HG02840 (cell line): ENCODE measurements at regions not wholly inside any gene's neighbourhood (a gene's known extent, or its start where the extent isn't known, plus 50 kb on each side); places are given as distances from the start of the nearest gene placed in this dataset.

Experiments used
- ATAC-seq: cut with Tn5 transposase; IDR thresholded peaks from one replicate; pipeline ENCODE4 v1.9.1; 2021; ENCODE audit warnings: mild to moderate bottlenecking, moderate library complexity, moderate number of reproducible peaks; ENCODE audit not compliant: unreplicated experiment, low FRiP score

DNA sequence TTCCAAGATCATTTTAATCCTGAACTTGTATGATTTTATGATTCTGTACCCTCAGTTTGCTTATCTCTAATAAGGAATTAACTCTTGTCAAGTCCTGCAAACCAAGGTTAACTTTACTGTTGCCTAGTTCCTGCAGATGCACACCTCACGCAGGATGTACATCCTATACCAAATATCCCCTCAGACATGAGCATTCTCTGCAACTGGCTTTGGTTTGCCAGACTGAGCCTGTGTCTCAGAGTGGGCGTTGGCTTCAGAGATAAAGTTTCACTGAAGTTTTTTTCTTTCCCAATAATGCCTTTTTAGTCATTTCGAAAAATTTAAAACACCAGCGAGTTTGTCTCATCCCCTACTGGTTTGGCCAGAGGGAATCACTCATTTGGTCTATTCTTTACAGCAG is 173.9 kb downstream of the NR2F2 start:
- ATAC-seq, result no peak

DNA sequence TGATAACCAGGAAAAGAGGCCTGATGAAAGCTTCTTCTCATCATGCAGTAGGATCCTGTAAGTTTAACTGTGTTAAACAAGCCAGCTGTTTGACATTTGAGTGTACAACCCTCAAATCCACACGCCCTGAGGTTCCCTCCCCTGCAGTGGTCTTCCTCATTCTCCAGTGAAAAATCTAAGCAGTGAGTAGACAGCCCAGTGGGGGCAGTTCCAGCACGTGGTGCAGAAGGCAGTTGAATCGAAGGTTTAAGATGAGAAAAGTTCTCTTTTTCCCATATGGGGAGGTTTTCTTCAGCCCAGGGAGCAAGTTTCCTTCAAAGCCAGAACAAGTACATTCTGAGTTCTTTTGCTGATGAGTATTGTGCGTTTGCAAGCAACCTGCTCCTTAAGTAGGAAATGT is 174.5 kb downstream of the NR2F2 start:
- ATAC-seq, result no peak

DNA sequence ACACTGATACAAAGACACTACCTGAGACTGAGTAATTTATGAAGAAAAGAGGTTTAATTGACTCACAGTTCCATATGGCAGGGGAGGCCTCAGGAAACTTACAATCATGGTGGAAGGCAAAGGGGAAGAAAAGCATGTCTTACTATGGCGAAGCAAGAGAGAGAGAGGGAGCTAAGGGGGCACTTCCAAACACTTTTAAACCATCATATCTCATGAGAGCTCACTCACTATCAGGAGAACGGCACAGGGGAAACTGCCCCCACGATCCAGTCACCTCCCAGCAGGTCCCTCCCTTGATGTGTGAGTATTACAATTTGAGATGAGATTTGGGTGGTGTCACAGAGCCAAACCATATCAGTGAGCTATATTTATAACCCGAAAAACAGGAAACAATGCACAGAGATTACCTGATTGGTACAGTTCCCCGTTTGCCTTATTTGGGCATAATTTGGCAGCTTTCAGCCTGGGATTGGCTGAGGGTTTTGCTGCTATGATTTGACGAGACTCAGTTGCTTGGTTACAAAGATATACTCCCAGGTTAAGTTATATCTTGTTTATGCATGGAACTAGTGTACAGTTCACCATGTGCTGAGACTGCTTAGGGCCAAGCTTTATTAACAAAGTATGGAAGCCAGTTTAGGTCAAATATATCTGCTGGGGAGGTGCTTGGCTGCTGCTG is 184.2 kb downstream of the NR2F2 start:
- ATAC-seq, result no peak

DNA sequence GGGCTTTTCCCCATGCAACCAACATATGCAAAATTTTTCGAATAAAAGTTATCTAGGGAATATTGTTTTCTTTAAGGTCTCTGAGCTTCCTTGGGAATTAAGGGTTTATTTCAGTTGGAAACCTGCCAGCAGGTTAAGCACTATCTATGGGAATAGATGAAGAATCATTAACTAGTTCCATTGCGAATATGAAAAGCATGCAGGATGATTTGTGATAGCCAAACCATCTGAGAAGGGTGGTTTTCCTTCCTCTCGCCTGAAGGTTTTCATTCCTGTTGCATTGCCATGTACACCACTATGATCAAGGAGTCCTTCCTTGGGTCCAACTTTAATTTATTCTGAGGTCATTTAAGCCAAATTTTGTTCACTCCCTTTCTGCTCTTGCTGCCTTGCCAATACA is 184.9 kb downstream of the NR2F2 start:
- ATAC-seq, result no peak

- ATAC-seq, result no peak
These were observed 190.9 kb downstream of the NR2F2 start for GRCh38 chr15:96521386-96521785.

DNA sequence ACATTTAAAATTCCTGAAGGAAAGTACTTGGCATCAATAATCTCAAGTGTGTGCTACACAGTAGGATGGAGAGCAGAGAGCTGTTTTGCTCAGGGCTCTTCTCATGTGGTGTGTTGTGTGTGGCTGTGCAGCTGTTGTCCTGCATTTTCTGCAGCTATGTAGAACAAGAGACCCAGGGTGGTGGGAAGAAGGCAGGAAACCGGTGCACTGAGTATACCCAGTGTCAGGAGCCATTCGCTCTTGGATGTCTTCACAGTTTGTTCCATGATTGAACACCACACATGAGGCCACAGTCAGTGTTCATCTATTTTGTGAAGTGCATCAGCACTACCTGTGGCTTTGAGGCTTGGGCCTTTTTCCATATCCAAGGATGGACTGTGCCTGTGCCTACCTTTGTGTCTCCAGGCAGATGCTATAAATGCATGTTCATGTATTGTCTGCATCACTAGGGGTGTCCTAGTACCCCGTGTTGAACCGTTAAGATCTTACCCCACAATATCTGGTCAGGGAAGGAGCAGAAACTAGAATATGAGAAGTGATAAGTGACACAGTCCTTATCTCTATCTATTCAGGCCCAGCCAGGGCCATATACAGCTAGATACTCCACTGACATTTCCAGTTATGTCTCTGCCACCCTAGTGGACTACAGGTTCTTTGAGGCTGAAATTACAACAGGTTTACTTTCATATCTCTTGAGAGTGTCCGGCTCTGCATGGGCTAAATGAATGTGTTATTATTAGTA is 194.3 kb downstream of the NR2F2 start:
- ATAC-seq, result no peak

DNA sequence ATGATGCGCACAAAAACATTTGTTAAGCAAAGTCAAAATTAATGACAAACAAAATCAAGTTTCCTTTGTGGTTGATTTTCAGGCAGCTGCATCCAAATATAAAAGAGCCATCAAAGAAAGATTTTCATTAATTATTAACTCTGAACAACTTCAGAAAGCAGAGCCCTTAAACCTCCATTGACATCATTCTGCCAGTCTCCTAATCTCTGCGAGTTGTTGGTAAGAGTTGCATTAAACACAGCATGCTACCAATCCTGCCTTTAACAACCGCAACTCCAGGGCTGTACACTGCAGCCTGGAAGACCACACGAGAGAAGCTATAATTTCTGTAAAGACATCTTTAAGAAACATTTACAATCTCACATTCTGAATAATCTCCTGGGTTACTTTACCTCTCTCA is 204.6 kb downstream of the NR2F2 start:
- no peak for ATAC-seq

- ATAC-seq, result no peak
These were observed 208.0 kb downstream of the NR2F2 start for GRCh38 chr15:96538491-96538890.

DNA sequence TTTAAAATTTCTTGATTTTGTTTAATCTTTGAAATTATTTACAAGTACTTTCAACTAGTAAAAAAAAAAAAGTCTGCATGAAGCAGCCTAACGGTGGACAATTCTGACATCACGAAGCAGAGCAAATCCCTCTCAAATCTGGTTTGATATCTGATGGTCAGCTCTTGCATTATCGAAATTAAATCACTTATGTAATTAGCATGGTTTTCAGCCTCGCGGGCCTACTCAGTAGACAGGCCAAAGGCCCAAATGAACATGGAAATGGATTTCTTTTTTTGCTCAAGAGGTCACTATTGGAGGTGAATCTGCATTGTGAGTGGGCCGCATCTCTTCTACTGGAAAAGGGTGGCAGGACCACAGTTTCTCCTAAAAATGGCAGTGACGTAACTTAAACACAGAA is 209.8 kb downstream of the NR2F2 start:
- no peak for ATAC-seq

- no peak for ATAC-seq
These were observed 211.8 kb downstream of the NR2F2 start for GRCh38 chr15:96542130-96542770.

DNA sequence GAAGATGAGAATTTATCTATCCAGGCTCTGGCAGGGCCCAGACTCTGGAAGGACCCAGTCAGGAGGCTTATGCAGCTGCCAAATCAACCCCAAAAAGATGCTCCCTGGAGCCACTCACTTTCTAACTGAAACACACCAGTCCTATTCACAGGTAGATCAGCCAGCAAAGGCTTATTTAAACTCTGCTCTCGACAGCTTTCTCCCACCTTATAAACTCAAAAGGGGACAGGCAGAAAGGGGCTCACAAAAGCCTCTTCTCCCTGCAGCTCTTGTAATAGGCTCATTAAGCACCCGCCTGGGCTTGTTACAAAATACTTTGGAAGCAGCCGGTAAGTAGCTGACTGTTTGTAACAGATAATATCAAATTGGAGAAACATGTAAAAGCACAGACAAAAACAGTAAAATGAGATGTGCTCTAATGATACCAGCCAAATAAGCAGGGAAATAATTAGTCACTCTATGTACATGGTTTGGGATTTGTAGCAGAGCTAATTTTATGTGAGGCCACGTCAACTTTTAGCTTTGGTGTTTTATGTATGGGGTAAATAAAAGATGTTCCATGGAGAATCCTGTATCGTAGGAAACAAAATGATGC is 213.8 kb downstream of the NR2F2 start:
- no peak for ATAC-seq

DNA sequence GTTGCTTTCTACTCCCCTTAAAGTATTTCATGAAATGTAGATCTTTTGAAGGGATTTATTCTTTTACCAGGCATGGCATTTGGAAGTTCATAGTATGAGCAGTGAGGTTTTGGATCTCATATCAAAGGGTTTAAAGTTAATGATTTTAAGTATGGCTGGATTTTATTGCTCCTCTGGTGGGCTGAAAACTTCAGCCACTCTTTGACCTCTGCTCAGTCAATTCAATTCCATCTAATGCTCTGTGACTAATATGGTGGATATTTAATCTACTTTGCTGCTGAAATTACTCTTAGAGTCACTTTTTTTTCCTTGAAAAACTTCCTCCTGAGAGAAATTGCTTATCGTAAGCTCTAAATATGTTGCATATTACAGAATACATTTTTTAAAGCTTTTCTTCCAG is 218.6 kb downstream of the NR2F2 start:
- ATAC-seq, result no peak

GRCh38 chr15:96551196-96551595 is 220.7 kb downstream of the NR2F2 start:
- no peak for ATAC-seq

- no peak for ATAC-seq
These were observed 221.2 kb downstream of the NR2F2 start for GRCh38 chr15:96551722-96552121.

GRCh38 chr15:96553006-96553405 is 222.5 kb downstream of the NR2F2 start:
- no peak for ATAC-seq

DNA sequence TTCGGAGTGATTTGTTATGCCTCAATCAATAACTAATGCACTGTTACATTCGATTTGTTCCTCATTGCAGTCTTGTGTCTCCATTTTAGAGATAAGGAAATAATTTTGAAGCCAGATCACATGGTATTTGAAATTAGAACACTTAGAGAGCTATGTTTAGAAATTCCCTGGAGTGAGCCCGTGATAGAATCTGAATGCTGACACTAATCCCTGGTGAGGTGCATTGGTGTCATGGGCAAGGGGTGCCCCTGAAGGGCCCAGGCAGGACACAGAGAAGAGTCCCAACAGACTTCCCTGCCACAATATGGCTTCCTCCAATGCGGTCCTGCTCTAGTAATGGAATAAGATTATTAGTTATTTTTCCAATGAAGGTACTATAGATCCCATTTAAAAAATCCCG is 223.0 kb downstream of the NR2F2 start:
- no peak for ATAC-seq

- no peak for ATAC-seq
These were observed 223.4 kb downstream of the NR2F2 start for GRCh38 chr15:96553931-96554330.

DNA sequence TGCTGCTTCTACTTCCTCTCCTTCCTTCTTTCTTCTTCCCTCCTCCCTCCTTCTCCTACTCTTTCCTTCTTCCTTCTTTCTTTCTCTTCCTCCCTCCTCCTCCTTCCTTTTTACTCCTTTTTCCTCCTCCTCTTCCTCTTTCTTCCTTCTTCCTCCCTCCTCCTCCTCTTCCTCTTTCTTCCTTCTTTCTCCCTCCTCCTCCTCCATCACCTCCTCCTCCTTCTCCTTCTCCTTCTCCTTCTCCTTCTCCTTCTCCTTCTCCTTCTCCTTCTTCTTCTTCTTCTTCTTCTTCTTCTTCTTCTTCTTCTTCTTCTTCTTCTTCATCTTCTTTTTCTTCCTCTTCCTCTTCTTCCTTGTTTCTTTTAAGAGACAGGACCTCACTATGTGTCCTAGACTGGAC is 224.0 kb downstream of the NR2F2 start:
- no peak for ATAC-seq

GRCh38 chr15:96559087-96559486 is 228.6 kb downstream of the NR2F2 start:
- ATAC-seq, result no peak

DNA sequence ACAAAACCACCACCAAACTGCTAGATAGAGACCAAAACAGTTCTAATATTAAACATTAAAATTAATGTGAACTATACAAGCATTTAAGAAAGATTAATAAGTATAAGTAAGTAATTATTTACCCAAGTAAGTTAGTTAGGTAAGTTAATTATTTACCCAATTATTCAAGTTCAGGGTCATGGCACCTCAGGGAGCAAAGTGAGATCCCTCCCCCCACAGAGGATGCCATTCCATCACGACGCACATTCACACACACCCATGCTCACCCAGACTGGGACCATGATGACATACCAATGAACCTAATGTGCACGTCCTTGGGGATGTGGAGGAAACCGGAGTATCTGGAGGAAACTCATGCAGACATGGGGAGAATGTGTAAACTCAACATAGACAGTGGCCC is 229.1 kb downstream of the NR2F2 start:
- ATAC-seq, result no peak

- ATAC-seq, result no peak
These were observed 229.9 kb downstream of the NR2F2 start for GRCh38 chr15:96560246-96560895.
